HAP-1 (cell line): ENCODE measurements at regions not wholly inside any gene's neighbourhood (a gene's known extent, or its start where the extent isn't known, plus 50 kb on each side); places are given as distances from the start of the nearest gene placed in this dataset.
"Not testable (repeated sequence)": the region's sequence is repeated elsewhere in the genome, so short reads cannot be mapped to it uniquely, and the experiment has no call there.

ENCODE experiments used
- DNase-seq, 2 experiments: peaks; one replicate each; pipeline ENCODE4 v3.0.0-alpha.2; 2016 to 2020; ENCODE audit warnings: low spot score in 2 of 2
- H3K27me3 ChIP-seq: fragments of 250-450 bp; sonication (Bioruptor Pico); 2 replicates; pipeline ENCODE4 v1.5.1; 2020; ENCODE audit warnings: low read depth, mild to moderate bottlenecking, moderate library complexity
- H3K36me3 ChIP-seq: fragments of 250-450 bp; sonication (Bioruptor Pico); replicated peaks from 2 replicates; pipeline ENCODE4 v1.5.1; 2020; ENCODE audit warnings: mild to moderate bottlenecking
- H3K4me1 ChIP-seq: fragments of 250-450 bp; sonication (Bioruptor Pico); 2 replicates; pipeline ENCODE4 v1.5.1; 2020; ENCODE audit warnings: mild to moderate bottlenecking
- H3K4me3 ChIP-seq: fragments of 250-450 bp; sonication (Bioruptor Pico); 2 replicates; pipeline ENCODE4 v1.5.1; 2020; ENCODE audit warnings: mild to moderate bottlenecking, moderate library complexity
- H3K9me3 ChIP-seq: fragments of 250-450 bp; sonication (Bioruptor Pico); 2 replicates; pipeline ENCODE4 v1.5.1; 2020; ENCODE audit warnings: mild to moderate bottlenecking, moderate library complexity
- in situ Hi-C: fragments of 300-500 bp; cut with MboI; formaldehyde crosslinking; loops from 3 replicates; pipeline ENCODE4 v1.14.3; 2020; ENCODE audit warnings: low sequenced_read_pairs, inconsistent platforms, mixed read lengths

- peaks cover 16% of the 10 kb centered on the region for H3K4me1 ChIP-seq
- H3K9me3 ChIP-seq, result no peaks in the 10 kb centered on the region
- no peak for DNase-seq
- no peaks in the 10 kb centered on the region for H3K36me3 ChIP-seq
- H3K4me3 ChIP-seq, result no peak overlapping the region
- in situ Hi-C loops, result no loop called here
- no peaks in the 10 kb centered on the region for H3K27me3 ChIP-seq
Measured at GRCh38 chr7:106572394-106573124, 88.4 kb downstream of the CCDC71L start.

GRCh38 chr7:106571563-106571962 is 89.4 kb downstream of the CCDC71L start:
- DNase-seq, result no peak
- H3K36me3 ChIP-seq, result no peaks in the 10 kb centered on the region
- in situ Hi-C loops, result no loop called here
- H3K4me1 ChIP-seq, result peaks cover 16% of the 10 kb centered on the region
- no peak overlapping the region for H3K4me3 ChIP-seq
- H3K9me3 ChIP-seq, result no peaks in the 10 kb centered on the region
- H3K27me3 ChIP-seq, result no peaks in the 10 kb centered on the region

GRCh38 chr7:106570948-106571418 is 90.0 kb downstream of the CCDC71L start:
- Histone ChIP-seq H3K4me1 (peaks cover 16% of the 10 kb centered on the region), H3K4me3 (no peak overlapping the region), H3K36me3 (no peaks in the 10 kb centered on the region), H3K27me3 (no peaks in the 10 kb centered on the region), H3K9me3 (no peaks in the 10 kb centered on the region)
- no peak for DNase-seq
- in situ Hi-C loops, result no loop called here

- in situ Hi-C loops, result no loop called here
- Histone ChIP-seq H3K27me3 (no peaks in the 10 kb centered on the region), H3K36me3 (no peaks in the 10 kb centered on the region), H3K4me3 (no peak overlapping the region), H3K4me1 (peaks cover 16% of the 10 kb centered on the region), H3K9me3 (no peaks in the 10 kb centered on the region)
- DNase-seq, result no peak
Measured at GRCh38 chr7:106570146-106570545, 90.8 kb downstream of the CCDC71L start.

- Histone ChIP-seq H3K36me3 (no peaks in the 10 kb centered on the region), H3K4me3 (no peak overlapping the region), H3K9me3 (no peaks in the 10 kb centered on the region), H3K4me1 (peaks cover 16% of the 10 kb centered on the region), H3K27me3 (no peaks in the 10 kb centered on the region)
- in situ Hi-C loops, result no loop called here
- no peak for DNase-seq
Measured at GRCh38 chr7:106569500-106569929, 91.4 kb downstream of the CCDC71L start.

GRCh38 chr7:106568680-106569499 is 92.1 kb downstream of the CCDC71L start:
- no peaks in the 10 kb centered on the region for H3K9me3 ChIP-seq
- DNase-seq, result peak; percentile 72 to 90
- no peaks in the 10 kb centered on the region for H3K27me3 ChIP-seq
- no peak overlapping the region for H3K4me3 ChIP-seq
- in situ Hi-C loops, result no loop called here
- no peaks in the 10 kb centered on the region for H3K36me3 ChIP-seq
- peaks cover 16% of the 10 kb centered on the region for H3K4me1 ChIP-seq

- in situ Hi-C loops, result no loop called here
- H3K27me3 ChIP-seq, result no peaks in the 10 kb centered on the region
- H3K4me3 ChIP-seq, result no peak overlapping the region
- H3K4me1 ChIP-seq, result peaks cover 16% of the 10 kb centered on the region
- no peak for DNase-seq
- H3K36me3 ChIP-seq, result no peaks in the 10 kb centered on the region
- no peaks in the 10 kb centered on the region for H3K9me3 ChIP-seq
Measured at GRCh38 chr7:106568002-106568679, 92.8 kb downstream of the CCDC71L start.

- peaks cover 16% of the 10 kb centered on the region for H3K4me1 ChIP-seq
- H3K9me3 ChIP-seq, H3K36me3 ChIP-seq, H3K27me3 ChIP-seq, in situ Hi-C loops, DNase-seq, H3K4me3 ChIP-seq: not testable (repeated sequence)
Measured at GRCh38 chr7:106567204-106568001, 93.6 kb downstream of the CCDC71L start.

- Histone ChIP-seq H3K4me1 (peaks cover 16% of the 10 kb centered on the region), H3K27me3 (no peaks in the 10 kb centered on the region), H3K36me3 (no peaks in the 10 kb centered on the region), H3K9me3 (no peaks in the 10 kb centered on the region), H3K4me3 (no peak overlapping the region)
- in situ Hi-C loops, result no loop called here
- DNase-seq, result no peak
Measured at GRCh38 chr7:106566672-106567071, 94.3 kb downstream of the CCDC71L start.

- H3K4me3 ChIP-seq, result no peak overlapping the region
- DNase-seq, result no peak
- peaks cover 16% of the 10 kb centered on the region for H3K4me1 ChIP-seq
- H3K36me3 ChIP-seq, result no peaks in the 10 kb centered on the region
- in situ Hi-C loops, result no loop called here
- no peaks in the 10 kb centered on the region for H3K27me3 ChIP-seq
- no peaks in the 10 kb centered on the region for H3K9me3 ChIP-seq
Measured at GRCh38 chr7:106566196-106566595, 94.8 kb downstream of the CCDC71L start.

GRCh38 chr7:106565428-106565827 is 95.5 kb downstream of the CCDC71L start:
- Histone ChIP-seq H3K27me3 (no peaks in the 10 kb centered on the region), H3K4me1 (peaks cover 16% of the 10 kb centered on the region), H3K36me3 (no peaks in the 10 kb centered on the region), H3K4me3 (no peak overlapping the region), H3K9me3 (no peaks in the 10 kb centered on the region)
- DNase-seq, result no peak
- in situ Hi-C loops, result no loop called here

GRCh38 chr7:106563466-106564150 is 97.3 kb downstream of the CCDC71L start:
- Histone ChIP-seq H3K9me3 (no peaks in the 10 kb centered on the region), H3K4me1 (peaks cover 9% of the 10 kb centered on the region), H3K4me3 (no peak overlapping the region), H3K27me3 (no peaks in the 10 kb centered on the region), H3K36me3 (no peaks in the 10 kb centered on the region)
- DNase-seq, result no peak
- in situ Hi-C loops, result no loop called here
